Epithelial cell of proximal tubule (primary cell): ENCODE measurements at regions not wholly inside any gene's neighbourhood (a gene's known extent, or its start where the extent isn't known, plus 50 kb on each side); places are given as distances from the start of the nearest gene placed in this dataset.

Experiments
- DNase-seq: peaks from one replicate; pipeline ENCODE4 v3.0.0-alpha.2; 2011; ENCODE audit warnings: low read depth
- H3K4me3 ChIP-seq: 2 replicates; pipeline ENCODE4 v1.5.1; 2011; ENCODE audit warnings: low read depth, mild to moderate bottlenecking, low read length
- CTCF ChIP-seq: conservative IDR thresholded peaks from 2 replicates; pipeline ENCODE4 v1.5.1; 2012; ENCODE audit warnings: low read depth, mild to moderate bottlenecking, low read length

- no peak for DNase-seq
- no peak overlapping the region for H3K4me3 ChIP-seq
- TF ChIP-seq CTCF: no peak
Observed at GRCh38 chr5:135192351-135192750, 158.3 kb upstream of the PITX1 start.

GRCh38 chr5:135191084-135191826 lies 157.2 kb upstream of the PITX1 start:
- H3K4me3 ChIP-seq: peak overlapping the region; percentile 50
- DNase-seq: peak; percentile 20
- TF ChIP-seq CTCF: peak; percentile 82

GRCh38 chr5:135190416-135191083 lies 156.5 kb upstream of the PITX1 start:
- peak overlapping the region; percentile 50 for H3K4me3 ChIP-seq
- DNase-seq: no peak
- TF ChIP-seq CTCF: no peak

- H3K4me3 ChIP-seq: no peak overlapping the region
- TF ChIP-seq CTCF: no peak
- DNase-seq: no peak
Observed at GRCh38 chr5:135189024-135189423, 155.0 kb upstream of the PITX1 start.

GRCh38 chr5:135188233-135188914 lies 154.3 kb upstream of the PITX1 start:
- H3K4me3 ChIP-seq: no peak overlapping the region
- TF ChIP-seq CTCF: no peak

GRCh38 chr5:135186662-135187522 lies 152.9 kb upstream of the PITX1 start:
- peak; percentile 12 for TF ChIP-seq CTCF
- H3K4me3 ChIP-seq: no peak overlapping the region
- no peak for DNase-seq

More at GRCh38 chr5:135188233-135188914, 154.3 kb upstream of the PITX1 start:
- DNase-seq: no peak
